ENCODE measurements at regions not wholly inside any gene's neighbourhood (a gene's known extent, or its start where the extent isn't known, plus 50 kb on each side); places are given as distances from the start of the nearest gene placed in this dataset.
"Not testable (repeated sequence)": the region's sequence is repeated elsewhere in the genome, so short reads cannot be mapped to it uniquely, and the experiment has no call there.

- Histone ChIP-seq H3K4me1 (ENCODE audit: control insufficient read depth in 1 of 2, insufficient read depth in 2 of 2, low read length in 2 of 2) (peaks cover 0 to 11% of the 10 kb centered on the region in 2 donors), H3K27me3 (ENCODE audit: low read depth, low read length) (no peaks in the 10 kb centered on the region), H3K4me3 (ENCODE audit: low read depth in 1 of 2, low read length in 2 of 2) (no peak overlapping the region), H3K9me3 (ENCODE audit: control insufficient read depth in 1 of 2, low read length in 2 of 2) (no peaks in the 10 kb centered on the region), H3K27ac (ENCODE audit: low read length) (no peak overlapping the region), H3K36me3 (ENCODE audit: control insufficient read depth in 1 of 2, insufficient read depth in 2 of 2, low read length in 2 of 2) (no peaks in the 10 kb centered on the region)
These were observed 65.6 kb upstream of the NANOS1 start for GRCh38 chr10:118963933-118964332.

GRCh38 chr10:118964476-118964875 is 65.0 kb upstream of the NANOS1 start:
- not testable (repeated sequence) for H3K36me3 ChIP-seq (ENCODE audit: control insufficient read depth in 1 of 2, insufficient read depth in 2 of 2, low read length in 2 of 2); H3K9me3 ChIP-seq (ENCODE audit: control insufficient read depth in 1 of 2, low read length in 2 of 2); H3K4me1 ChIP-seq (ENCODE audit: control insufficient read depth in 1 of 2, insufficient read depth in 2 of 2, low read length in 2 of 2); H3K4me3 ChIP-seq (ENCODE audit: low read depth in 1 of 2, low read length in 2 of 2); H3K27me3 ChIP-seq (ENCODE audit: low read depth, low read length); H3K27ac ChIP-seq (ENCODE audit: low read length)

GRCh38 chr10:118965096-118965495 is 64.4 kb upstream of the NANOS1 start:
- Histone ChIP-seq H3K9me3 (ENCODE audit: control insufficient read depth in 1 of 2, low read length in 2 of 2) (no peaks in the 10 kb centered on the region), H3K36me3 (ENCODE audit: control insufficient read depth in 1 of 2, insufficient read depth in 2 of 2, low read length in 2 of 2) (no peaks in the 10 kb centered on the region), H3K27ac (ENCODE audit: low read length) (no peak overlapping the region), H3K27me3 (ENCODE audit: low read depth, low read length) (no peaks in the 10 kb centered on the region), H3K4me3 (ENCODE audit: low read depth in 1 of 2, low read length in 2 of 2) (no peak overlapping the region), H3K4me1 (ENCODE audit: control insufficient read depth in 1 of 2, insufficient read depth in 2 of 2, low read length in 2 of 2) (no peaks in the 10 kb centered on the region)

- Histone ChIP-seq H3K9me3 (ENCODE audit: control insufficient read depth in 1 of 2, low read length in 2 of 2) (no peaks in the 10 kb centered on the region), H3K27me3 (ENCODE audit: low read depth, low read length) (no peaks in the 10 kb centered on the region), H3K36me3 (ENCODE audit: control insufficient read depth in 1 of 2, insufficient read depth in 2 of 2, low read length in 2 of 2) (no peaks in the 10 kb centered on the region), H3K4me1 (ENCODE audit: control insufficient read depth in 1 of 2, insufficient read depth in 2 of 2, low read length in 2 of 2) (no peaks in the 10 kb centered on the region), H3K27ac (ENCODE audit: low read length) (no peak overlapping the region), H3K4me3 (ENCODE audit: low read depth in 1 of 2, low read length in 2 of 2) (no peak overlapping the region)
These were observed 63.9 kb upstream of the NANOS1 start for GRCh38 chr10:118965645-118966044.

GRCh38 chr10:118966076-118966849 is 63.3 kb upstream of the NANOS1 start:
- H3K4me3 ChIP-seq (ENCODE audit: low read depth in 1 of 2, low read length in 2 of 2): no peak overlapping the region
- H3K27ac ChIP-seq (ENCODE audit: low read length): no peak overlapping the region
- H3K27me3 ChIP-seq (ENCODE audit: low read depth, low read length): no peaks in the 10 kb centered on the region
- H3K36me3 ChIP-seq (ENCODE audit: control insufficient read depth in 1 of 2, insufficient read depth in 2 of 2, low read length in 2 of 2): no peaks in the 10 kb centered on the region
- no peaks in the 10 kb centered on the region for H3K9me3 ChIP-seq (ENCODE audit: control insufficient read depth in 1 of 2, low read length in 2 of 2)
- no peaks in the 10 kb centered on the region for H3K4me1 ChIP-seq (ENCODE audit: control insufficient read depth in 1 of 2, insufficient read depth in 2 of 2, low read length in 2 of 2)

GRCh38 chr10:118966850-118967125 is 62.7 kb upstream of the NANOS1 start:
- Histone ChIP-seq H3K4me1 (ENCODE audit: control insufficient read depth in 1 of 2, insufficient read depth in 2 of 2, low read length in 2 of 2) (no peaks in the 10 kb centered on the region), H3K4me3 (ENCODE audit: low read depth in 1 of 2, low read length in 2 of 2) (no peak overlapping the region), H3K27me3 (ENCODE audit: low read depth, low read length) (no peaks in the 10 kb centered on the region), H3K9me3 (ENCODE audit: control insufficient read depth in 1 of 2, low read length in 2 of 2) (no peaks in the 10 kb centered on the region), H3K27ac (ENCODE audit: low read length) (no peak overlapping the region), H3K36me3 (ENCODE audit: control insufficient read depth in 1 of 2, insufficient read depth in 2 of 2, low read length in 2 of 2) (no peaks in the 10 kb centered on the region)

GRCh38 chr10:118967160-118967559 is 62.4 kb upstream of the NANOS1 start:
- H3K4me3 ChIP-seq (ENCODE audit: low read depth in 1 of 2, low read length in 2 of 2): no peak overlapping the region
- no peak overlapping the region for H3K27ac ChIP-seq (ENCODE audit: low read length)
- H3K9me3 ChIP-seq (ENCODE audit: control insufficient read depth in 1 of 2, low read length in 2 of 2): no peaks in the 10 kb centered on the region
- H3K4me1 ChIP-seq (ENCODE audit: control insufficient read depth in 1 of 2, insufficient read depth in 2 of 2, low read length in 2 of 2): no peaks in the 10 kb centered on the region
- H3K27me3 ChIP-seq (ENCODE audit: low read depth, low read length): no peaks in the 10 kb centered on the region
- H3K36me3 ChIP-seq (ENCODE audit: control insufficient read depth in 1 of 2, insufficient read depth in 2 of 2, low read length in 2 of 2): no peaks in the 10 kb centered on the region

GRCh38 chr10:118968060-118968459 is 61.5 kb upstream of the NANOS1 start:
- Histone ChIP-seq H3K9me3 (ENCODE audit: control insufficient read depth in 1 of 2, low read length in 2 of 2) (no peaks in the 10 kb centered on the region), H3K27me3 (ENCODE audit: low read depth, low read length) (no peaks in the 10 kb centered on the region), H3K4me1 (ENCODE audit: control insufficient read depth in 1 of 2, insufficient read depth in 2 of 2, low read length in 2 of 2) (no peaks in the 10 kb centered on the region), H3K27ac (ENCODE audit: low read length) (no peak overlapping the region), H3K4me3 (ENCODE audit: low read depth in 1 of 2, low read length in 2 of 2) (no peak overlapping the region), H3K36me3 (ENCODE audit: control insufficient read depth in 1 of 2, insufficient read depth in 2 of 2, low read length in 2 of 2) (no peaks in the 10 kb centered on the region)

- Histone ChIP-seq H3K27me3 (ENCODE audit: low read depth, low read length) (no peaks in the 10 kb centered on the region), H3K4me3 (ENCODE audit: low read depth in 1 of 2, low read length in 2 of 2) (no peak overlapping the region), H3K27ac (ENCODE audit: low read length) (no peak overlapping the region), H3K4me1 (ENCODE audit: control insufficient read depth in 1 of 2, insufficient read depth in 2 of 2, low read length in 2 of 2) (no peaks in the 10 kb centered on the region), H3K9me3 (ENCODE audit: control insufficient read depth in 1 of 2, low read length in 2 of 2) (peaks cover 2% of the 10 kb centered on the region in 2 donors), H3K36me3 (ENCODE audit: control insufficient read depth in 1 of 2, insufficient read depth in 2 of 2, low read length in 2 of 2) (no peaks in the 10 kb centered on the region)
These were observed 61.0 kb upstream of the NANOS1 start for GRCh38 chr10:118968482-118968881.

- Histone ChIP-seq H3K36me3 (ENCODE audit: control insufficient read depth in 1 of 2, insufficient read depth in 2 of 2, low read length in 2 of 2) (no peaks in the 10 kb centered on the region), H3K9me3 (ENCODE audit: control insufficient read depth in 1 of 2, low read length in 2 of 2) (peaks cover 7% of the 10 kb centered on the region in 2 donors), H3K4me1 (ENCODE audit: control insufficient read depth in 1 of 2, insufficient read depth in 2 of 2, low read length in 2 of 2) (no peaks in the 10 kb centered on the region)
These were observed 60.5 kb upstream of the NANOS1 start for GRCh38 chr10:118969014-118969413.

GRCh38 chr10:118970770-118971169 is 58.7 kb upstream of the NANOS1 start:
- no peak overlapping the region for H3K27ac ChIP-seq (ENCODE audit: low read length)
- no peaks in the 10 kb centered on the region for H3K36me3 ChIP-seq (ENCODE audit: control insufficient read depth in 1 of 2, insufficient read depth in 2 of 2, low read length in 2 of 2)
- peaks cover 8 to 9% of the 10 kb centered on the region in 2 donors for H3K9me3 ChIP-seq (ENCODE audit: control insufficient read depth in 1 of 2, low read length in 2 of 2)
- H3K27me3 ChIP-seq (ENCODE audit: low read depth, low read length): no peaks in the 10 kb centered on the region
- H3K4me3 ChIP-seq (ENCODE audit: low read depth in 1 of 2, low read length in 2 of 2): no peak overlapping the region
- no peaks in the 10 kb centered on the region for H3K4me1 ChIP-seq (ENCODE audit: control insufficient read depth in 1 of 2, insufficient read depth in 2 of 2, low read length in 2 of 2)

More at GRCh38 chr10:118969014-118969413, 60.5 kb upstream of the NANOS1 start:
- no peak overlapping the region for H3K4me3 ChIP-seq (ENCODE audit: low read depth in 1 of 2, low read length in 2 of 2)
- H3K27ac ChIP-seq (ENCODE audit: low read length): no peak overlapping the region
- H3K27me3 ChIP-seq (ENCODE audit: low read depth, low read length): no peaks in the 10 kb centered on the region

- Histone ChIP-seq H3K4me1 (ENCODE audit: control insufficient read depth in 1 of 2, insufficient read depth in 2 of 2, low read length in 2 of 2) (no peaks in the 10 kb centered on the region), H3K36me3 (ENCODE audit: control insufficient read depth in 1 of 2, insufficient read depth in 2 of 2, low read length in 2 of 2) (no peaks in the 10 kb centered on the region), H3K9me3 (ENCODE audit: control insufficient read depth in 1 of 2, low read length in 2 of 2) (peaks cover 8 to 9% of the 10 kb centered on the region in 2 donors), H3K27ac (ENCODE audit: low read length) (no peak overlapping the region), H3K4me3 (ENCODE audit: low read depth in 1 of 2, low read length in 2 of 2) (no peak overlapping the region), H3K27me3 (ENCODE audit: low read depth, low read length) (no peaks in the 10 kb centered on the region)
These were observed 58.3 kb upstream of the NANOS1 start for GRCh38 chr10:118971187-118971586.
